Activated CD8-positive, alpha-beta memory T cell treated with anti-CD3 and anti-CD28 coated beads for 4 hours (primary cell): ENCODE measurements at regions not wholly inside any gene's neighbourhood (a gene's known extent, or its start where the extent isn't known, plus 50 kb on each side); places are given as distances from the start of the nearest gene placed in this dataset.

Experiments used
- DNase-seq, 2 donors: peaks; one replicate each; pipeline ENCODE4 v3.0.0-alpha.2; 2020; ENCODE audit warnings: low read depth in 2 of 2

DNA sequence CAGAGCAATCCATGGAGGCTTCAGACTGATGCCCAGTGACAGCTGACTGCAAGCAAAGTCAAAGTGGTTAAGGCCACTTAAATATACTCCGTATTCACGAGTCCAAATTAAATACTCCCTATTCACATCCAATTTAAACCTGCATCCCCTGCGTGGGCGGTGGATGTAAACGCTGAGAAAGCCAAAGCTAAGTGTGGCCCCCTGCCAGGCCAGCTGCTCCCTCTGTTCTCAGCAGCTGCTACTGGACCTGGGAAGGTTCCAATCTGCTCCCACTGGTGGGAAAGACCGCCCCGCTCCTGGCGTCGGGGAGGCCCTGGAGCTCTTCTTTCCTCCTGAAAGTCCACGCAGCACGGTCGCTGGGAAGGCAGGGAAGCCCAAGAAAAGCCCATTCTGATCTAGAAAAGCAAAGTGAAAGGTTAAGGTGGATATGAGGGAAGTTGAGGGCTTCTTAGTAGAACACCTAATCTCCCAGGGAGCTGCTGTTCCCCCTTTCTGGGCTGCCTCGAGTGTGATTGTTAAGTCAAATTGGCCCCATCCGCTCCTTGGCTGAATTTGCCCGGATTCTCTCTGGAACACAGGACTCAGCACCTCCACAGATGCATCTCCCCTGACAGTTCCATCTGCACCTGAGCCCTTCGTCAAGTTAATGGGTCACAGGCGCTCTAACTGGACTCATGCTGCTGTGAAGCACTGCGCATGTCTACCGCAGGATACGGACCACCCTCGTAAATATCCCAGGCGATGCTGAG lies 205.5 kb downstream of the USP12 start:
- DNase-seq = no peak

DNA sequence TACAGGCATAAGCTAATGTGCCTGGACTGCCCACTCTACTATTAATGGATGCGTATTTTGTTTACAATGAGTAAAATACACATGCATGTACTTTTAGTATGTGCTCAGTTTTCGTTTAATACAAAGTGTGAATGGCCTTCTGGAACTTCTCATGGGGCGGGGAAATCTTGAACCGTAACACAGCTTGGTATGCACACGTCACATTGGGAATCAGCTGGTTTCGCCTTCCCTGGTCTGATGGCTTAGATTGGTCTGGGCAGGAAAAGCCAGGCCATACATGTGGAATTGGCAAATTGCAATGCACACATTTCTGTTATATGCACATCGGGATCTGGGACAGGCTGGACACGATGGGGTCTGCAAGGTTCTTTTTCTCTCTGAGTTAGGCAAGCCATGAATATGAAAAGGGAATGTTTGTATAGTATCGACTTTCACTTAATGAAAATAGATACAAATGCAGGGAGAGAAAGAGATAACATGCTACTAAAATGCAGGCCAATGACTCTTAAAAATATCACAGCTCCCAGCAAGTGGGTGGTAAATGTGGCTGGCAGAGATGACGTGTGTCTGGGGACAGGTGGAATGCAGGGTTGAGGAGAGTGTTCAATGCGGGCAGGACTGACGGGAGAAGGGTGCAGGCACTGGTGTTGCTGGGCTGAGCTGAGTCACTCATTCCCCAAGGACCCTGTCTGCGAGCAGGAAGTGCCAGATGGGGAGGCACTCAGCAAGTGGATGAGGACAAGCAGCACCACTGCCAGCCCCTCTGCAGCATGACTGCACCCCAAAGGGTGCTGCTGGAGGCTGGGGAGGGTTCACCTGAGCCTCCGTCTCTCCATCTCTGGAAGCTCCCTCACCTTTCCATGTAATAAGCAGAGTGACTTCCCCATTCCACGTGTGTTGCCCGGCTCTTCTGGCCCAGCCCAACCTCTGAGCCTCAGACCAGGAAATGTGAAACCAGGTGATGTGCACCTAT lies 204.0 kb upstream of the GPR12 start:
- DNase-seq = no peak

DNA sequence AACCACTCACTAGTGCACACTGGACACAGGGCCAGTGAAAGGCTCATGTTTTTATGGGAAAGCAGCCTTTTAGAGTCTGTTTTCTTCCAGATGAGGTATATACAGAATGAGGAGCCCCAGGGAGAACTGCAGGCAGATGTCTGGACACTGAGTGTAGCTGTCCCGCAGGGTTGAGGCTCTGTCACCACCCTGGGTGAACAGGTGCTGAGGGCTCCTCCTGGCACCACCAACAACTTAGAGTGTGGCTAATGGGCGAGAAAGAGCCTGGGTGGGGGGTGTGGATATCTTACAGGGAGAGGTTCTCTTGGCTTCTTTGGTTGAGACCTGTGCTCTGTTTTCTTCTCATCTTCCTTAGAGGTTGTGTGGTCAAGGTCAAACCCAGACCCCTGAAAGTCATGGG lies 202.1 kb upstream of the GPR12 start:
- DNase-seq = no peak

DNA sequence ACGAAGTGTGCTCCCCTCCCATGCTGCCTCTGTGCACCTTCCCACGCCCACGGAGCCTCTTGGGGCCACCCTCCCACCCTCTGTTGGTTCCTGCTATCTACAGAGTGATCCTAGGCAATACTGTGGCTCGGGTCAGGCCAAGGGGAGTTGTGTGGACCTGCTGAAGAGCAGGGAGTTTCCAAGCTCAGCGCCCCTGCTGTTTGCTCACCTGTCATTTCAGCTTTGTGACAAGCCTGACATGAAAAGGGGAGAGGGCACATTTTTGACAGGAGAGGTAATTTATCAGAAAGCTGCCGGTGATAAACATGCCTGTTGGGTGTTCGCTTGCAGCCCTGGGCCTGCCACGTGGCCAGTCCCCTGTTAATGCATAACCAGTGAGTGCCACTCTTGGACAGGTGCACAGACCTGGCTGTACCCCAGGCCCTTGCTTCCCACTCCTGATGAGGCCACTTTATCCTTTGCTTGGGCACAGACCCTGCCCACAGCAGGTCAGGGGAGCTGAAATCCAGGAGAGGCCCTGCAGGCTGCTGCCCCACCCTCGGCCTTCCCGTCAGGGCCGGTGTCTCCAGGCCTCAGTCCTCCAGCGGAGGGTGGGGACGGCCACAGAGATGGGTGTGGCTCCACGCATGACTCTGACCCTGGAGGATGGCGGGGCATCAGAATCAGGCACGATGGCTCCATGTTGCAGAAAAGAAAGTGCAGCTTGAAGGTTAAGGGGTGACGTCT lies 201.5 kb upstream of the GPR12 start:
- no peak for DNase-seq

DNA sequence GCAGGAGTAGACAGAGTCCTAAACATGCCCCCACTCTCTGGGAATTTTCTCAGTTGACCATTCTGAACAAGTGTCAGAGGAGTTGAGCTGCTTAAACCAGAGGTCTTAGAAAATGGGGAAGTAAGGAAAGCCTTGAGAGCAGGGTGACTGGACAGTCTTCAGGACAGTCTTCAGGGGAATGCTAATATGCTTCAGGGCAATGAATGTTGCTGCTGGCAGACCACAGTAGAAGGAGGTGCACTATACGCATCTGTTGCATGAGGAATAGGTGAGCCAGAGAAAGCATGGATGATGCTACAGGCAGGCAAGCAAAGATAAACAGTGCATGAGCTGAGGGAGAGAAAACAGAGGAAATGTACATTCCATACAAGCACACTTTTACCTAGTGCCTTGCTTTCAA lies 196.6 kb upstream of the GPR12 start:
- DNase-seq = no peak

DNA sequence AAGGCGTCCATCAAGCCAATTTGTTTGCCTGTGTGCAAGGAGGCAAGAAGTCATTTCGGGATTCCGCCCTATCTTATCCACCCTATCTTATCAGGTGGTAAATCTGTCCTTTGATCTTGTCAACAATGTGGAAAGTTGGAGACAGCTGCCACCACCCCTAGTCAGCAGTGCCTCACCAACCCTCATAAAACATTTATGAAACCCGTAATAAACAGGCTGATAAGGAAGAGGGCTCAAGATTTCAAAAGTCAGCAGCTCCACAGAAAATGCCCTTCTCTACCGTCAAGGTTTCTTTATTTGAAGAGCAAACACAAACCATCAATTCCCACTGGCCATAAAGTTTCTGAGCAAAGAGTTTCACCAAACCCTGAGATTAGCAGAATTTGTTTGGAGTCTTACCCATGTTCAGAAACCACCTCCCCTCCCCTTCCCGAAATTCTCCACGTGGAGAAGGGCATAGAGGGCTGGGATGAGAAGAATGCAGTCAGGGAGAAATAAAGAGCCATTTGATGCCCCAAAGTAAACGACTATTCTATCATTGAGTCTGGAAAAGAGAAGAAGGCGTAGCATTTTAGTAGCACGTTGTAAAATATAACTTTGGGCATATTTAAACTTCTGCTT lies 196.0 kb upstream of the GPR12 start:
- no peak for DNase-seq

DNA sequence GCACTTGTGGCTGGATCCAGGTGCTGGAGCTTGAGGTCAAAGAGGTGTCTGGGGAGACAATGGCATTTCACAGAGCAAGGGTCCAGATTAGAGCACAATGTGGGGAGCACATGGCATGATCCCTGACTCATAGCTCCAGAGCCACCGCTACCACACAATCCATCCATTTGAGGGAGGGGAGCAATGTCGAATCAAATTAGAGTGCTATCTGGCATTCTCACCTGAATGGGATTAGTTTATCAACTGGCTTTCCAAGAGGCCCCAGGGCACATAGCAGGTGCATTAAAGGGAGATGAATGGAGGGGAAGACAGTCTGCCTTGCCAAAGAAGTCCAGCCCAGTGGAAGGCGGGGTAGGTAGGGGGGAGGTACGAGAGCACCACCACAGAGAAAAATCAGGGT lies 194.4 kb upstream of the GPR12 start:
- DNase-seq = no peak

DNA sequence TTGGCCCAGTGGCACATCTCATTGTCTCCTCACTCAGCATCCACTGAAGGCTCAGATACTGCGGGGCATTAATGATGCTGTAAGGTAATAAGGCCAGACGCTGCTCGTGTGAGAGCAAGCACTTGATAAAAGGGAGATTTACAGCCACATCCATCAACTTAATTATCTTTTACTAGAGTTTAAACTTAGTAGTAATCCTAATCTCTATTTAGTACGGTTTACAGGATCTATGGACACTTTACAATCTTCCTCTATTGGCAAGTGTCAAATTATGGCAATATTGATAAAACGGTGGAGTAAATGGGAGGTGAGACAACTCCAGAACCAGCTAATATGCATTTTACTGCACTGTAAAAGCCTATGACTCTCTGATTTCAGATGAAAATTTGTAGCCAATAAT lies 192.7 kb upstream of the GPR12 start:
- no peak for DNase-seq

DNA sequence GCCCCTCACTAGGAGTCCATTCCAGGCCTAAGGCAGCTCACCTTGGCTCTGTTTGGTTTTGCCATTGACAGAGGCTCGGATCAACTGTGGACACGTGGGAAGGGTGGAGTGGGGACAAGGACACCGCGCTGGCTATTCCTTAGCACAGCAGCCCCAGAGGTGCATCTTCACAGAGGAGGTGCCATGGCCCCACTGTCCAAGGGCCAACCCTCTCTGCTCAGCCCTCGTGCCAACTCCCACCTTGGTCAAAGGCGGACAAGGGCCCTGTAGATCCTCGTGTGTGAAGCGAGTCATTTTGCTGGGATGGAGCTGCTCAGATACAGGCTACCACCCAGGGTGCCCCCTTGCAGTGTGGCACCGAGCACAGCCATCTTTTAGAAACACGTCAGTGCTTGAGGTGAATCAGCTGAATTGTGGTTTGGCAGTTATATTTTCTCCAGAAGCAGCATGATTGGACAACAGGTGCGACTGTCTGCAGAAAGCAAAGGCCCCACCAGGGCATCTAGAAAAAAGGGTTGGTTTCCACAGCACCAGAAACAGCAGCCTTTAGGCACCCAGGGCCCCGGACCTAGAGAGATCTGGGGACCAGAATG lies 192.1 kb upstream of the GPR12 start:
- no peak for DNase-seq

DNA sequence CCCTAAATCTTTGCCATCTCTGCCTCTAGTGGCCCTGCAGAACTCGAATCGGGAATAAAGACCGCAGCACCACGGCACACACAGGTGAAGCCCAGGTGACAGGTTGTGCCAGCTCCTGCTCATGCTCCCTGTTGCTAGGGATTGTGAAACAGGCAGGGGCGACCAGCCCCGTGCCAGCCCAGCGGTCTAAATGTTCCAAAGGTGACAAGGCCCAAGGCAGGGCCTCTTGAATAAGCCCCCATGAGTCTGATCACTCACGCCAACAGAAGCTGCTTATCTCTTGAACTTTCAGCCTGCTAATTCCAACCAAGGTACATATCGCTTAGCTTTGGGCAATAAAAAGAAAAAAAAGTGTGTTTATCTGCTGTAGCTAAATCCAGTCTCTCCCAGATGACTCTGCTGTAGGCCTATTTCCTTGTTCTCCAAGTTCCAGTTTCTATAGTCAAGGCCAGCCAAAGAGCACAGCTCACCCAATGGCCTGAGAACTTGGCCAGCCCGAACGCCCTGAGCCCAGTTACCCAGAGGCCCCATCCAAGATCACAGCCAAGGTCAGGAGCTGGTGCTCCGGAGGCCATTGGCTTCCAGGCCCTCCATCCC lies 191.1 kb upstream of the GPR12 start:
- DNase-seq = no peak

DNA sequence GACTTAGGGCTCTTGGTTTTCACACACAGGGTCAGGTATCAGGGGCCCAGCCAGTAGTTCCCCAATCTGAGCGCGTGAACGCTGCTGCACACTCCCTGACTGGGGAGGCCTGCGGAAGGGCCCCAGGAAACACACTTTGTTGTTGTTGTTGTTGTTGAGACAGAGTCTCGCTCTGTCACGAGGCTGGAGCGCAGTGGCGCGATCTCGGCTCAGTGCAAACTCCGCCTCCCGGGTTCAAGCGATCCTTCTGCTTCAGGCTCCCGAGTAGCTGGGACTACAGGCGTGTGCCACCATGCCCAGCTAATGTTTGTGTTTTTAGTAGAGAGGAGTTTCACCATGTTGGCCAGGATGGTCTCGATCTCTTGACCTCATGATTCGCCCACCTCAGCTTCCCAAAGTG lies 190.4 kb upstream of the GPR12 start:
- no peak for DNase-seq

DNA sequence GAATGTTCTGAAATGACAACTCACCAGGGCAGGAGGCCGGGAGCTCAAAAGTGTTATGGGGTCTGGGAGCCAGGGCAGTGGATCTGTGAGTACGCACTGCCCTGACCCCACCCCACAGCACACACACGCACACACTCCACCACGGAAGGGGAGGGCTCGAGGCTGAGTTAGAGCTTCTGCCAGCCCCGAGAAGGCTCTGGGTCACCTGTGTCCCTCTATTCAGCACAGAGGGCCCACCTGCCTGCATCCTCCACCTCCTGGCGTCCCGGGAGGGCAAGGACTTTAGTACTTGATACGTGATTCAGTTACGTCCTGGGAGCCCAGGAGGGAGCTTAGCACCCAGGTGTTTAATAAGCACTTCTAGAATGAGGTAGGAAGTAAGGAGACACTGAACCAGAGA lies 190.0 kb upstream of the GPR12 start:
- no peak for DNase-seq

DNA sequence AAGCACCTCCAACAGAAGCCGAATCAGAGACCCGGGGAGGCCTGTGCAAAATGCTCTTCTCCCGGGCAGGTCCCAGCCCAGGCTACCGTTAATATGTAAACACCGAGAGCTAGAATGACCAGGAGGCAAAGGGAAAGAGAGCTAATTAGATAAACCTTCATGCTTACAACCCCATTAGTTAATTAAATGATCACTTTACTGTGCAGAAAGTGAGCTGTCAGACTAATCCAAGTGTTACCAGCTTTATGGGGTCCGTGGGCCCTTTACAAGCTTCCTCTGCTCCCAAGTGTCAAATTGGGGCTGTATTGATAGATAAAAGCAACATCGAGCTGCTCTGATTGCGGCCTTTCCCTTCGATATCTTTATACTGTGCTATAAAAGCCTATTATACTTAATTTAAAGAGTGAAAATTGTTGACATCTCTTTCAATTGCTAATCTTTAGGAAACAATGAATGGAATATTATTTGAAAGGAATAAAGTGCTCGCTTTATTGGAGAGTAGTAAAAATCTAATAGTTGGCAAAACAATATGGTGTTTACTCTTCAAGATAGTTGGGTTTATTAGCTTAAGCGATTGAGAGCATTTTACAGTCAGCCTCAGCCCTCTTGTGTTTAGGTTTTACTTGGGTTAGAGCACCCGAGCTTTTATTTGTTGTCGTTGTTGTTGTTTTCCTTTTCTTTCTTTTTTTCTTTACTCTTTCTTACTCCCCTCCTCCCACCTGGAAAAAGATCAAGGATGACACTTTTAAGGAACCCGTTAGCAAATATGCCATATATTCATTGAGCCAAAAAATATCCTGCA lies 189.3 kb upstream of the GPR12 start:
- no peak for DNase-seq

DNA sequence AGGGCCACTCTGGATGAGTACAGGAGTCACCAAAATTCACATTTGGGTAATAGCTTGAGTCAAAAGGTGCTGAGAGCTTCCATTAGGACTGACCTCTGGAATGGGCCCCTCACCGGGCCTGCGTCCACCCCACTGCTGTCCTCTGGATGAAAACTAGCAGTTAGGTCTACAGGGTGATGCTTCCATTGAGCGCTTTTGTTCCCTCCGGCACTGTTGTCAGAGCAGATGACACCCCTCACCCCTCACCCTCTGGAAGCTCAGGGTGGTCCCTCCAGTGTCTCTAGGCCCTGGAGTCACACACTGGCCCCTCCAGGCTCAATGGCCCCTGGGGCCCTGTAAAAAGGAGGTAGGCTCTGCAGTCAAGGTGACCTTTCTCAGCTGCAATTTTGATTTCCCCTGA lies 187.8 kb upstream of the GPR12 start:
- DNase-seq = no peak

DNA sequence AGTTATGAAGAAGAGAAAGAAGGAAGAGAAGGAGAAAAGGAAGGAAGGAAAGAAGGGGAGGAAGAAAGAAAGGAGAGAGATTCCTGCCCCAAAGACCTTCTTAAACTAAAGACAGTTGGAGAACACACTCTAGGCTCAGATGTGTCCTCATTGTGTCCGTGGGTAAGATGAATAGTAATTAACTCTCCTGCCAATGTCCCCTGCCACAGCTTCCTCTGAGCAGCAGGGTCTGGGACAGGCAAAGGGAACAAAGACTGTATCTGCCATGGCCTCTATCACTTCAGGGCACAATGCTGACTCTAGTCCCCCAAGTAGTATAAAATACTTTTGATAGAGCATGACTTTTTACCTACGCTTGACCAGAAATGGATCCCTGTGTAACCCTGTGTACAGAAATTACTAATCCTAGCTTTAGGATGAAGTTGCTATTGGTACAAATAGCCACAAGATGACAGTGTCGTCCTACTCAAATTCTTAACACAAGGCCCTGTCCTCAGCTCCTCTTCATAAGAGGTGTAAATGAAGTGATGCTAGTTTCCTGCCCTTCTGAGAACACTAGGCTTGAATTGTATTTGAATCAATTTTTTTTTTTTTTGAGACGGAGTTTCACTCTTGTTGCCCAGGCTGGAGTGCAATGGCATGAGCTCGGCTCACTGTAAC lies 186.2 kb upstream of the GPR12 start:
- no peak for DNase-seq

DNA sequence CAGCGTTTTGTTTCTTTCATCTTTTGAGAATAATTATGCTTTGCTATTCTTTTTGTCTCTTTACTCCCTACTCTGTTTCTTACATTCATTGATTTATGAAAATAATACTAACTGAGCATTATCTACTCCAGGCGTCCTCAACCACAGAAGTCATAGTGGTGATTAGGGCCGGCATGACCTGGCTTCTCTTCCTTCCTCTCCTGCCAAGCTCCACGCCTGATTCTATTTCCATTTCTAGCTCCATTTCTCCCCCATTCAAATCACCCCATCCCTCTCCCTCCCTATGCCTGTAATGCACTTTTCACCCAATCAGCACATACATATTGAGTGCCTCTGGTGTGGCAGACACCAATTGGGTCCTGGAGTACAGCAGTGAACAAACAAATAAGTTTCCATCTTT lies 183.2 kb upstream of the GPR12 start:
- DNase-seq = no peak

DNA sequence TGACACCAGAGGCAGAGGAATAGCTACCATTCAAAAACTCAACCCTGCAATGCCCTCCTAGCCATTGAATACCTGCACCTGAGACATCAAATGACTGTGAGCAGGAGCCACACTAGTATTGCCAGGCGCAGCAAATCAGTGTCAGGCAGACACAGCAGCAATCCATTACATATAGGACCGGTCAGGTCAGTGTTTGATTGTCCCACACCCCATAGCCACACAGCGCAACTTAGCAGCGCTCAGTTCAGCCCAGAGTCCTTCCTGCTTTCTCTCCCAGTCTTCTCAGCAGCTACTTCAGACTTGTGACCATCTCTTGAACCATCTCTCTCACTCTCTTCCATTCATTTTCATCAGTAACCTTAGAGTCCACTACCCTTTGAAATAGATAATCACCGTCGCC lies 181.6 kb upstream of the GPR12 start:
- no peak for DNase-seq

DNA sequence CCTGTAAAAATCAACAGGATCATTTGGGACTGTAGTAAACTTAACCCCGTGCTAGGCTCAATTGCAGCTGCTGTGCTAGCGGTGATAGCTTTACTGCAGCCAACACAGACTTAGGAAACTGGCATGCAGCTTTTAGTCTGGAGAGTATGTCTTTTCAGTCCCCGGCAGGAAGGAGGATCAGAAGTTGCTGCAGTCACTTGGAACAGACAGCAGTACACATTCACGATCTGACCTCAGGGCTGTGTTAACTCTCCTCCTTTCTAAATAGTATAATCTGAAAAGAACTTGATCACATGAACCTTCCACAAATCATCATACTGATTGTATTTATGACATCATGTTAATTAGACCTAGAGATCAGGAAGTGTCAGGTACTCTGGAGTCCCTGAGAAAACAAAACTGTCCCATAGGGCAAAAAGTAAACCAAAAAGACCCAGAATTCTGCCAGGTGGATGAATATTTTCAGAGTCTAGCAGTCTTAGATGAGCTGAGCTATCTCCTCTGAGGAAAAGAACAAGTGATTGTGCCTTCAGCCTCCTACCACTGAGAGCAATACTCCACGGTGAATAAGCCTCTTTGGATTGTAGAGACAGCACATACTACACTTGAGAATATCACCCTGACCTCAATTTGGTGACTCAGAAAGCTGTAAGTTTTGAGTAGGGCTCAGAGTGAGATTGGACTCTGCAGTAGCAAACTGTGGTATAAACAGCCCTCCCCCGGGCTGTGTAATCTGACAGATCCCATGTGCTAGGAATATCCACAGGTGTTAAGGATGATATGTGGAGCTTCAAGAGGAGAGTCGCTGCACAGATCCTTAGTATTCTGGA lies 181.0 kb upstream of the GPR12 start:
- no peak for DNase-seq

DNA sequence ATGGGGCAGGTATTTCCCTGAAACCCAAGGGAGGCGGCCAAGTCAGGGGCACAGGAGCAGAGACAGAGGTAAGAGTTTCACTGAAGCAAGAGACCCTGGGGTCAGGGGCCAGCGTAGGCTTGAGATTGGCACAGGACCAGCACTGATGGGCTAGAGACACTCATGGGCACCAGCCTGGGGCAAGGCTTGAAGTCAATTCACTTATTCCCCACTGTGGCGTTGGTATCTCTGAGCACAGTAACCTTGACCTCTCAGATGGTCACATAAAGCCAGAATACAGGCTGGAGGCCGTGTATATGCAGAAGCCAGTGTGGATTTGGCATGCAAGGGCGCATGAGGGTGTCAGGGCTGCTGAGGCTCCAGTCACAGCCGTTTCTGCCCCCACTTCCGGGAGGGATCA lies 173.5 kb upstream of the GPR12 start:
- DNase-seq = no peak
